Activated CD4-positive, alpha-beta T cell treated with anti-CD3 and anti-CD28 coated beads, Interleukin-10, Interleukin-2, amounts not matched to agents 100 ng/mL and 50 ng/mL, durations not matched to agents 16 hours and 8 hours (primary cell): ENCODE measurements at regions not wholly inside any gene's neighbourhood (a gene's known extent, or its start where the extent isn't known, plus 50 kb on each side); places are given as distances from the start of the nearest gene placed in this dataset.

Source experiments
- DNase-seq: peaks from one replicate; pipeline ENCODE4 v3.0.0-alpha.2; 2020

DNA sequence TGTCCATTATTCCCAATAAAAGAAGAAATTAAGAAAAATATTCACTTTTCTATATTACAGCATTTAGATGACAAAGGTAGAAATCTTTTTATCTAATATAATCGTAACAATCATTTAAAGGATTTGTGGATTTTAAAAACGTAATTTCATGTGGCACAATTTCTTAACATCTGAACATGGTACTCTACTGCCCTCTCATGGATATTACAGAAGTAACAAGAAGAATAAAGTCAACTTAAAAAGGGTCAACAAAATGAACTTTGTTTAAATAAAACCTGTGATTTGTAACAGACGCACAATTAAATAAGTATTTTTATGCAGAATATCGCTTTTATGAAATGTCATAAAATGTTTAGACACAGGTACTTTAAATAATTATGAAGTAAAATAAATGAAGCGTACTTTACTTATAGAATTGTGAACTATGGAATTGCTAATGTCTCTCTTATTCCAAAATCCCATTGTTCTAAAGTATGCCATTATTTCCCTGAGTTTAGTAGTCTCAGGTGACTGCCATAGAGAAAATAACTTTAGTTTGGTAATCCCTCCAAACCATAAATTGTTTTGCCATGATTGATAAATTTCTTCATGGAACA, 366.8 kb upstream of the ZNF385D start:
- DNase-seq, result peak; percentile 9

DNA sequence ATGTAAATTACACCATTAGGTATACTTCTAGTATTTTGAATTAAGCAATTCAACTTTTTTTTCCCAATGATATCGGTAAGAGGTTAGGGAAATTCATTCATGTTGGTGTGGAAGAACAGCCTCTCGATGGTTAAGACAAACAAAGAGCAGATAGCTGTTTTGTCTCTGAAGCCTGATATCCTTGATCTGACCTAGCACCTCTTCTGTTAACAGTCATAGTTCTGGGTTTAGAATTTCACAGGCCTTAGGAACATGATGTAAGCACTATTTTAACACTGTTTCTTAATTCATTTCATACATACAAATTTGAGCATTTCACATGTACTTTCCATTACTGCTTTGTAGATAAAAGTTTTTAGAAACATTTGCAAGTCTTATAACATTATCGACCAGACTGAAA, 367.5 kb upstream of the ZNF385D start:
- no peak for DNase-seq

GRCh38 chr3:22121068-22121701, 370.2 kb upstream of the ZNF385D start:
- no peak for DNase-seq

DNA sequence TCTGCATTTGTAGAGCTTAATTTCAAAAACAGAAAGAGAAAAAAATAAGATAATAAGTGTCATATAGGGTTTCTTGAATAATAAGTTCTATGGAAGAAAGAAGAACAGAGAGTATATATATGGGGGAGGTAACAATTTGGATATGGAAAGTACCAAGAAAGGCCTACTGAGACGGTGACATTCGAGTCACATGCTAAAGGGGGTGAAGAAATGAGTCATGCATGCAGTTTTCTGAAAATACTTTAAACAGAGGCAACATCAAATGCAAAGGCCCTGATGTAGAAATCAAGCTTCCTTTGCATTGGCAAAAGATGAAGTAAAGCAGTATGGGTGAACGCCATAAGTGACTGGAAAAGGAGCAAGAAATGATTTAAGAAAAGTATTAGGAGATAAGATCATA, 371.6 kb upstream of the ZNF385D start:
- no peak for DNase-seq

- no peak for DNase-seq
Measured at GRCh38 chr3:22129101-22129500, 378.1 kb upstream of the ZNF385D start.

- DNase-seq, result no peak
Measured at GRCh38 chr3:22141769-22142168, 390.8 kb upstream of the ZNF385D start.

GRCh38 chr3:22147161-22147560, 396.2 kb upstream of the ZNF385D start:
- no peak for DNase-seq

DNA sequence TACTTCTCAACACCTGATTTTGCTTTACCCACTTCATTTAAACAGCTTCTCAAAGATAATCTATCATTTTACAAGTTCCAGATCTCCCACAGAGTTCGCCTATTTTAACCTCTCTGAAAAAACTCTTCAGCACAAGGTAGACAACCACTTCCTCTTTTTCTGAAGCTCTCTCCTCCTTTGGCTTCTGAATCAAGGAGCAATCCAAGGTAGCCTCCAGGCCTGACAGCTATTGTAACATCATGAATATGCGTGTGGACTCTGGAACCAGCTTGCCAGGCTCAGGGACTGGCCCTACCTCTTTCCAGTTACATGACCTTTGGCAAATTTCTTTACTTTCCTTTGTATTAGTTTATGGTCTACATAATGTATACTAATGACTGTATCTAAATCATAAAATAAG, 405.9 kb upstream of the ZNF385D start:
- DNase-seq, result no peak

- DNase-seq, result no peak
Measured at GRCh38 chr3:22157848-22158247, 406.8 kb upstream of the ZNF385D start.

- DNase-seq, result no peak
Measured at GRCh38 chr3:22159004-22159695, 408.1 kb upstream of the ZNF385D start.

DNA sequence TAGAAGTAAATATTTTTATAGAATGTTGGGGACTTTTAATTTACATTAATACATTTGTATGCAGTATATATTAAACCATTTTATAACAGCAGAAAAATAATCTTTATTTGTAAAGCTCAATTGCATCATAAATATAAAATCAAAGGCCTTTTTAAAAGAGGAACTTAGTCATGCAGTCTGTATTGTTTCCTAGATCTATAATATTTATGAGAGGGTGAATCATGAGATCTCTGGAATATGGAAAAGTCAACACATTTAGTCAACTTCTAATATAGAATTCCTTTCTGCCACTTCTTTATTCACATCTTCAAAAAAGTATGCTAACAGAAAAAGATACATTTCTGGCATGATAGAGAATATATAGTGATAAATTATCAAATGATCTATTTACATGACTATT, 410.3 kb upstream of the ZNF385D start:
- DNase-seq, result no peak

DNA sequence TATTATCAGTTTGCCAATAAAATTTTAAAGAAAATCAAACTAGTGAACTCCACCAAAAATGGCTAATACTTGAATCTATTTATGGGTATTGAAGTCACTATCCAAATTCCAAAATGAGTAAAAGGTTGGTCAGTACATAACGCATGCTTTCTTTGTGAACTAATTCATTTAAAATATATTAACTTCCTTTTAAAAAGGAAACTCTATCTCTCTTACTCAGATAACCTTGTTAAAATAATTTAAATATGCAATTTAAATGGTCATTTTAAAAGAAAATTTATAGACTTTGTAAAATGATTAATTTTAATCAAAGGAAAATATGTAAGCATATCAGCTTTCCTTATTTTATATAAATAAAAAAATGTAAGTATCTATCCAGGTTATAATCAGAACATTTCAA, 419.4 kb upstream of the ZNF385D start:
- DNase-seq, result no peak

- no peak for DNase-seq
Measured at GRCh38 chr3:22172964-22173363, 422.0 kb upstream of the ZNF385D start.

- no peak for DNase-seq
Measured at GRCh38 chr3:22175947-22176346, 424.9 kb upstream of the ZNF385D start.

DNA sequence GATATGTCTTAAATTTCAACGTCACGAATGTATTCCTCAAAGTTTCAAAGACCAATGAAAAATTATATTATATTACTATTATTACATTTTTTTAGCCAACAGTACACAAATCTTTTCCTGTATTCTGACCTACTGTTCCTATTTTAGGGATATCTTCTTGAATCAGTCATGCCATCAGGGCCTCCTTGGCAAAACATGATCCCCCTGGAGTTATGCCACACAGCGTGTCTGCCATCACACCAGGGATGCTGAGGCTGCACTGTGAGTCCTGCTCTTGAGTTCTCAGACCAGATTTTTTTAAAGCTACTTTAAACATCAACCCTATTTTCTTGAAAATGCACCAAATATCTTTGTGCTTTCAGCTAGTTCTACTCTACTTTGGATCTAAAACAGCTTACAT, 425.9 kb upstream of the ZNF385D start:
- DNase-seq, result no peak

GRCh38 chr3:22189616-22190015, 438.6 kb upstream of the ZNF385D start:
- DNase-seq, result no peak

DNA sequence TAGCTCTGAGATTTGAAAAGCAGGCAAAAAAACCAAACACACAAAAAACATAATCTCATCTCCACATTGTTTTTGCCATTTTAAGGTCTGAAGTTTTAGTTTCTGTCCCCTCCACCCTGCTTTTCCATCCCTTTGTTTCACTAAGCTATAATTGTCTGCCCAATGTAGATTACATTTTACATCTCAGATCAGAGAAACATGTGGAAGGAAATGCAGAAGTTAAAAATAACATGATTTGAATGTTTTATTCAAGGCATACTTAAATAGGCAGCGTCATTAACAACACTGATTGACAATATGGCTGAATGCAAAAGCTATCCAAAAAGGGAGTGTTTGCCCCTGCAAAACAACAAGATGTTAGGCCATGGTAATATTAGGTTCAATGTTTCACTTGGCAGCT, 448.1 kb upstream of the ZNF385D start:
- DNase-seq, result no peak

DNA sequence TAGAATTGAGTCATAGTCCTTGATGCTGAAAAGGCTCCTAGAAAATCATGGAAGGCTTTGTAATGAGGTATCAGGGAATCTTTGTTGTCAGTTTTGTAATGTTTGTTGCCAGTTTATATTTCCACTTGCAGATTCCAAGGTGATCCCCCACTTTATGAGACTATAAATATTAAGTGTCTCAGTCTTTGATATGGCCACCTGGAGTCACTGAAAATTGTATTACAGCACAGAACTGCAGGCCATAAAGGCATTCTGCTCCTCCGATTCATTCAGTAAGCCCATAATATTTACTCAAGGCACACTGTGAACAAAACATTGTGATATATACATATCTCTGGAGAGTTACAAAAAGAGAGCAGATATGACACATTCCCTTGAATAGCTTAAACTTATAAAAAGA, 457.8 kb upstream of the ZNF385D start:
- DNase-seq, result no peak

DNA sequence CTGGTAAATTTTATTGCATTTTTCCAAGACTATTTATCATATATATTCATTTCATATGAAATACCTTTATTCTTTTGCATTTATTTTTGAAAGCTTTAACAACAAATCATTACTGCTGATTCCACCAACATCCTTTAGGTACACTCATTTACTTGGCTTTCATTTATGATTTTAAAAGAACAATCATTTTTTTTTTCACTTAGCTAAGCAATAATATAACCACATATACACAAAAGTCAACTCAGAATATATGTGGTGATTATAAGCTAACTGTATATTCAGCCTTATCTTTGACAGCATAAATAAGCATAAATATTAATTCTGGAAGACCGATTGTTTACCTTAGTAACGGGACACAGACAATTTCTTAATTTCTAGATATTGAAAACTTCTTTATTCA, 458.6 kb upstream of the ZNF385D start:
- DNase-seq, result no peak

GRCh38 chr3:22210693-22211092, 459.7 kb upstream of the ZNF385D start:
- DNase-seq, result no peak

DNA sequence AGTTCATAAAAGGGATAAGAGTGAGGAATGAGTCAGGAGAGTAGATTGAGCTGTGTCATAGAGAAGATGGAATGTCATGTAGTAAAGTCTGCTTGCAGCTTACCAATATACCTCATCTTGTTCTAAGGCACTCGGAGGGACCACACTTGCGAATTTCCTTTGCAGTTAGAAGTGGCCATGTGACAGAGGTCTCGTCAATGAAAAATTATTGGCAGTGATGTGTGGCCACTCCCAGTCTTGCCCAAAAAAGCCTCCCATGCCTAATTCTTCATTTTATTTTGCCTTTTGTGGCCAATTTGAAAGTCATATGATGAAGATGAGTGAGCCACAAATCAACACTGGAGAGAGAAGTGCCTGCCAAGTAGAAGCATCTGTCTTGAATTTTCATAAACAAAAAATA, 465.6 kb upstream of the ZNF385D start:
- no peak for DNase-seq

GRCh38 chr3:22225161-22225560, 474.2 kb upstream of the ZNF385D start:
- no peak for DNase-seq

- DNase-seq, result no peak
Measured at GRCh38 chr3:22228705-22229104, 477.7 kb upstream of the ZNF385D start.

DNA sequence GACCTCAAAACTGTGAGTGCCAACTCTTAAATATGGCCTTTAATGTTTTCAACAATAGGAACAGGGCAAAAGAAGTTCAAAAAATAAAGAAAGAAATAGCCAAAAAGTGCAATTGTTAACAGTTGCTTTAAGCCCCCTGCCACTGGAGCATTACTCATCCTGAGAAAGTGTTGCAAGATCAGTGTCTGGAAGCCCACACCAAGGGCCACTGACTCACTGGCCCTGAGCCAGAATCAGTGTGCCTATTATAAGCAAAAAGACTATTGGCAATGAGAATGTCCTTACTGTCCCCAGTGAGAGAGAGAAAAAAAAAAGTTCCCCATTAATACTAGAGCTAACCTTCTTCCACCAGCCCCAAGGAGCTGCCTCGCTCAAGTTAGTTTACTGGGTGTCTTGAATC, 480.1 kb upstream of the ZNF385D start:
- DNase-seq, result no peak
